MM.1S (cell line): ENCODE measurements at regions not wholly inside any gene's neighbourhood (a gene's known extent, or its start where the extent isn't known, plus 50 kb on each side); places are given as distances from the start of the nearest gene placed in this dataset.
A peak's percentile ranks its signal among the peaks of the same experiment; 100 is the strongest.

Experiments
- DNase-seq: peaks from one replicate; pipeline ENCODE4 v3.0.0-alpha.2; 2015
- H2AFZ ChIP-seq: fragments of 300-600 bp; sonication (generic); 2 replicates; pipeline ENCODE4 v1.6.0; 2016; ENCODE audit warnings: antibody characterized with exemption, low read length
- H3F3A ChIP-seq: fragments of 300-600 bp; sonication (generic); 2 replicates; pipeline ENCODE4 v1.6.1; 2016; ENCODE audit warnings: mild to moderate bottlenecking, antibody characterized with exemption, low read length, moderate library complexity, mixed read lengths; ENCODE audit not compliant: insufficient read depth
- H3K27ac ChIP-seq: fragments of 300-600 bp; sonication (generic); 2 replicates; pipeline ENCODE4 v1.5.1; 2016; ENCODE audit warnings: mild to moderate bottlenecking, low read length
- H3K27me3 ChIP-seq: fragments of 300-600 bp; sonication (generic); replicated peaks from 2 replicates; pipeline ENCODE4 v1.6.0; 2016; ENCODE audit warnings: low read length; ENCODE audit not compliant: insufficient read depth
- H3K36me3 ChIP-seq: fragments of 300-600 bp; sonication (generic); replicated peaks from 2 replicates; pipeline ENCODE4 v1.6.1; 2016; ENCODE audit warnings: mild to moderate bottlenecking, low read length, mixed read lengths; ENCODE audit not compliant: insufficient read depth
- H3K4me1 ChIP-seq: fragments of 300-600 bp; sonication (generic); 2 replicates; pipeline ENCODE4 v1.6.1; 2016; ENCODE audit warnings: low read length, mixed read lengths
- H3K4me2 ChIP-seq: fragments of 300-600 bp; sonication (generic); 2 replicates; pipeline ENCODE4 v1.6.0; 2016; ENCODE audit warnings: low read depth, low read length
- H3K4me3 ChIP-seq: fragments of 300-600 bp; sonication (generic); 2 replicates; pipeline ENCODE4 v1.5.1; 2016; ENCODE audit warnings: low read length, mixed read lengths
- H3K79me2 ChIP-seq: fragments of 300-600 bp; sonication (generic); 2 replicates; pipeline ENCODE4 v1.6.1; 2016; ENCODE audit warnings: mixed run types, low read length, mixed read lengths
- H3K9ac ChIP-seq: fragments of 300-600 bp; sonication (generic); 2 replicates; pipeline ENCODE4 v1.6.1; 2016; ENCODE audit warnings: low read length, mixed read lengths
- H3K9me2 ChIP-seq: fragments of 300-600 bp; sonication (generic); replicated peaks from 2 replicates; pipeline ENCODE4 v1.6.1; 2016; ENCODE audit warnings: mild to moderate bottlenecking, low read length, mixed read lengths; ENCODE audit not compliant: insufficient read depth
- H3K9me3 ChIP-seq: fragments of 300-600 bp; sonication (generic); replicated peaks from 2 replicates; pipeline ENCODE4 v1.6.1; 2016; ENCODE audit warnings: mild to moderate bottlenecking, low read length, mixed read lengths; ENCODE audit not compliant: insufficient read depth
- H4K20me1 ChIP-seq: fragments of 300-600 bp; sonication (generic); 2 replicates; pipeline ENCODE4 v1.6.1; 2016; ENCODE audit warnings: mild to moderate bottlenecking, low read length, moderate library complexity, mixed read lengths; ENCODE audit not compliant: insufficient read depth
- EZH2 ChIP-seq: fragments of 300-600 bp; sonication (generic); optimal IDR thresholded peaks from 2 replicates; pipeline ENCODE3; 2017; ENCODE audit warnings: low read depth, mild to moderate bottlenecking, antibody characterized with exemption, low read length, mixed read lengths
- EZH2phosphoT487 ChIP-seq: fragments of 300-600 bp; sonication (generic); IDR thresholded peaks from 2 replicates; pipeline ENCODE4 v1.6.1; 2018; ENCODE audit warnings: antibody characterized with exemption, low read length
- TF ChIP-seq, protein P1 (sequence below): fragments of 300-600 bp; sonication (generic); IDR thresholded peaks from 2 replicates; pipeline ENCODE4 v1.5.1; 2016; ENCODE audit warnings: antibody characterized with exemption, low read length, mixed read lengths

GRCh38 chr2:190136825-190137224 is 74.3 kb upstream of the MSTN start:
- no peak for DNase-seq
- H3K36me3 ChIP-seq: no peaks in the 10 kb centered on the region
- H3K4me1 ChIP-seq: no peaks in the 10 kb centered on the region
- H2AFZ ChIP-seq: no peak overlapping the region
- no peak overlapping the region for H3K4me3 ChIP-seq
- H3K27me3 ChIP-seq: no peaks in the 10 kb centered on the region
- H3F3A ChIP-seq: no peaks in the 10 kb centered on the region
- no peak overlapping the region for H3K9ac ChIP-seq
- H3K4me2 ChIP-seq: no peak overlapping the region
- no peaks in the 10 kb centered on the region for H3K79me2 ChIP-seq
- no peaks in the 10 kb centered on the region for H3K9me3 ChIP-seq
- TF ChIP-seq, protein P1, sequence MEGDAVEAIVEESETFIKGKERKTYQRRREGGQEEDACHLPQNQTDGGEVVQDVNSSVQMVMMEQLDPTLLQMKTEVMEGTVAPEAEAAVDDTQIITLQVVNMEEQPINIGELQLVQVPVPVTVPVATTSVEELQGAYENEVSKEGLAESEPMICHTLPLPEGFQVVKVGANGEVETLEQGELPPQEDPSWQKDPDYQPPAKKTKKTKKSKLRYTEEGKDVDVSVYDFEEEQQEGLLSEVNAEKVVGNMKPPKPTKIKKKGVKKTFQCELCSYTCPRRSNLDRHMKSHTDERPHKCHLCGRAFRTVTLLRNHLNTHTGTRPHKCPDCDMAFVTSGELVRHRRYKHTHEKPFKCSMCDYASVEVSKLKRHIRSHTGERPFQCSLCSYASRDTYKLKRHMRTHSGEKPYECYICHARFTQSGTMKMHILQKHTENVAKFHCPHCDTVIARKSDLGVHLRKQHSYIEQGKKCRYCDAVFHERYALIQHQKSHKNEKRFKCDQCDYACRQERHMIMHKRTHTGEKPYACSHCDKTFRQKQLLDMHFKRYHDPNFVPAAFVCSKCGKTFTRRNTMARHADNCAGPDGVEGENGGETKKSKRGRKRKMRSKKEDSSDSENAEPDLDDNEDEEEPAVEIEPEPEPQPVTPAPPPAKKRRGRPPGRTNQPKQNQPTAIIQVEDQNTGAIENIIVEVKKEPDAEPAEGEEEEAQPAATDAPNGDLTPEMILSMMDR: no peak
- TF ChIP-seq EZH2phosphoT487 (no peak), EZH2 (no peak)
- H3K27ac ChIP-seq: no peak overlapping the region
- H3K9me2 ChIP-seq: no peaks in the 10 kb centered on the region
- H4K20me1 ChIP-seq: no peaks in the 10 kb centered on the region

- no peak overlapping the region for H3K4me3 ChIP-seq
- H3K27ac ChIP-seq: no peak overlapping the region
- H3K4me2 ChIP-seq: no peak overlapping the region
- TF ChIP-seq EZH2 (no peak), EZH2phosphoT487 (no peak)
- TF ChIP-seq, protein P1: no peak
- no peaks in the 10 kb centered on the region for H3K36me3 ChIP-seq
- no peak overlapping the region for H3K9ac ChIP-seq
- H3K9me2 ChIP-seq: no peaks in the 10 kb centered on the region
- no peaks in the 10 kb centered on the region for H4K20me1 ChIP-seq
- no peaks in the 10 kb centered on the region for H3K9me3 ChIP-seq
- H2AFZ ChIP-seq: no peak overlapping the region
- no peaks in the 10 kb centered on the region for H3K4me1 ChIP-seq
- no peaks in the 10 kb centered on the region for H3K79me2 ChIP-seq
- DNase-seq: no peak
- H3F3A ChIP-seq: no peaks in the 10 kb centered on the region
- H3K27me3 ChIP-seq: no peaks in the 10 kb centered on the region
Observed at GRCh38 chr2:190136259-190136658, 73.7 kb upstream of the MSTN start.

GRCh38 chr2:190129421-190130199 is 67.1 kb upstream of the MSTN start:
- Histone ChIP-seq H3K9me3 (no peaks in the 10 kb centered on the region), H3K27me3 (no peaks in the 10 kb centered on the region), H3K27ac (no peak overlapping the region), H3K4me2 (no peak overlapping the region), H3K9ac (no peak overlapping the region), H3F3A (no peaks in the 10 kb centered on the region), H3K79me2 (no peaks in the 10 kb centered on the region), H3K4me1 (no peaks in the 10 kb centered on the region), H3K9me2 (no peaks in the 10 kb centered on the region), H3K4me3 (no peak overlapping the region), H4K20me1 (no peaks in the 10 kb centered on the region), H2AFZ (no peak overlapping the region), H3K36me3 (no peaks in the 10 kb centered on the region)
- TF ChIP-seq, protein P1: no peak
- TF ChIP-seq EZH2phosphoT487 (no peak), EZH2 (no peak)
- DNase-seq: peak; percentile 20
